ENCODE measurements at regions not wholly inside any gene's neighbourhood (a gene's known extent, or its start where the extent isn't known, plus 50 kb on each side); places are given as distances from the start of the nearest gene placed in this dataset.
"Not testable (repeated sequence)": the region's sequence is repeated elsewhere in the genome, so short reads cannot be mapped to it uniquely, and the experiment has no call there.

DNA sequence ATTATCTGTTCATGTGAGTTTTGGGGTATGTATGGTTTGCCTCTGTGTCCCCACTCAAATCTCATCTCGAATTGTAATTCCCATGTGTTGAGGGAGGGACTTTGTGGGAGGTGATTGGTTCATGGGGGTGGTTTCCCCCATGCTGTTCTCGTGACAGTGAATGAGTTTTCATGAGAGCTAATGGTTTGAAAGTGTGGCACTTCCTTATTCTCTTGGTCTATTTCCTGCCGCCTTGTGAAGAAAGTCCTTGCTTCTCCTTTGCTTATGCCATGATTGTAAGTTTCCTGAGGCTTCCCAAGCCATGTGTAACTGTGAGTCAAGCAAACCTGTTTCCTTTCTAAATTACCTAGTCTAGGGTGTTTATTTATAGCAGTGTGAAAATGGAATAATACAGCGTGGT is 128.1 kb upstream of the HS3ST4 start:
- DNase-seq: no peak

DNA sequence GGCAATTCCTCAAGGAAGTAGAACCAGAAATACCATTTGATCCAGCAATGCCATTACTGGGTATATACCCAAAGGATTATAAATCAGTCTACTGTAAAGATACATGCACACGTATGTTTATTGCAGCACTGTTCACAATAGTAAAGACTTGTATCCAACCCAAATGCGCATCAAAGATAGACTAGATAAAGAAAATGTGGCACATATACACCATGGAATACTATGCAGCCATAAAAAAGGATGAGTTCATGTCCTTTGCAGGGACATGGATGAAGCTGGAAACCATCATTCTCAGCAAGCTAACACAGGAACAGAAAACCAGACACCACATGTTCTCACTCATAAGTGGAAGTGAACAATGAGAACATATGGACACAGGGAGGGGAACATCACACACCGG is 130.0 kb upstream of the HS3ST4 start:
- not testable (repeated sequence) for DNase-seq

DNA sequence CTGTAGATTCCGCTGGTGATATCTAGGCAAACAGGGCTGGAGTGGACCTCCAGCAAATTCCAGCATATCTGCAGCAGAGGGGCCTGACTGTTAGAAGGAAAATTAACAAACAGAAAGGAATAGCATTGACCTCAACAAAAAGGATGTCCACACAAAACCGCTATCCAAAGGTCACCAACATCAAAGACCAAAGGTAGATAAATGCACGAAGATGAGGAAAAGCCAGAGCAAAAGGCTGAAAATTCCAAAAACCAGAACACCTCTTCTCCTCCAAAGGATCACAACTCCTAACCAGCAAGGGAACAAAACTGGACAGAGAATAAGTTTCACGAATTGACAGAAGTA is 134.8 kb upstream of the HS3ST4 start:
- DNase-seq: not testable (repeated sequence)

DNA sequence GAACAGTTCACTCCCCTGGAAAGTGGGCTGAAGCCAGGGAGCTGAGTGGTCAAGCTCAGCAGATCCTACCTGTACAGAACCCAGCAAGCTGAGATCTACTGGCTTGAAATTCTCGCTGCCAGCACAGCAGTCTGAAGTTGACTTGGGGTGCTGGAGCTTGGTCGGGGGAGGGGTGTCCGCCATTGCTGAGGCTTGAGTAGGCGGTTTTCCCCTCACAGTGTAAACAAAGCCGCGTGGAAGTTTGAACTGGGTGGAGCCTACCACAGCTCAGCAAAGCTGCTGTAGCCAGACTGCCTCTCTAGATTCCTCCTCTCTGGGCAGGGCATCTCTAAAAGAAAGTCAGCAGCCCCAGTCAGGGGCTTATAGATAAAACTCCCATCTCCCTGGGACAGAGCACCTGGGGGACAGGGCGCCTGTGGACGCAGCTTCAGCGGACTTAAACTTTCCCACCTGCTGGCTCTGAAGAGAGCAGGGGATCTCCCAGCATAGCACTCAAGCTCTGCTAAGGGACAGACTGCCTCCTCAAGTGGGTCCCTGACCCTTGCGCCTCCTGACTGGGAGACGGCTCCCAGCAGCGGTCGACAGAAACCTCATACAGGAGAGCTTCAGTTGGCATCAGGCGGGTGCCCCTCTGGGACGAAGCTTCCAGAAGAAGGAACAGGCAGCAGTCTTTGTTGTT is 135.3 kb upstream of the HS3ST4 start:
- not testable (repeated sequence) for DNase-seq

DNA sequence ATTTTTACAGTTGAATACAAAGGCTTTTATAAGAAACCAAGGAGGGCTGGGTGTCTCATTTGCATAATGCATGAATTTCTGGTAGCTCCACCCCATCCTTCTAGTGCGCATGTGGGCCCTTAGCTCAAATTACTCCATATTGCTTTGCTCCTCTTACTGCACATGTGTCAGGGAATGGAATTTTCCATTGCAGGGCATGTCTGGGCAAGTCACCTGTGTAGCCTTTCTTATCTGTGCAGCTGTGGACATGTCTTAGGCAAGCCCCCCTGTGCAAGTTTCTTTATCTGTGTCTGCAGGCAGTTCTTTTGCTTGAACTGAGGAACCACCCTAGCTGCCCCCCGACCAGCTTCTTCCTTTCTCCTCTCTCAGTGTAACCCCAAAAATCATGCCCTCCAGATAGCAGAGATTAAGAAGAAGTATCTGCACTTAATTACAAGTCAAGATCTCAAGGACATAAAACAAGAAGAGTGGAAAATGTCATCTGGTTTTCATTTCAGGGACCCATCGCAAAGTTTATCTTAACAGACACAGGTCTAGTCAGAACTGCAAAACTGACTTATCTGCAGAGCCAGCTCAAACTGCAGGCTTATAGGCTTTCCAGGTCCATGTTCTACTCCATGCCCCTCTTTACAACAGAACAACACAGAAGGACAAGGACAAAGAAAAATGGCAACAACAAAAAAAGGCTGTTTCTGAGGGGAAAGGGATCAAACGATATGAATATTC is 137.9 kb upstream of the HS3ST4 start:
- DNase-seq: peak; percentile 2

DNA sequence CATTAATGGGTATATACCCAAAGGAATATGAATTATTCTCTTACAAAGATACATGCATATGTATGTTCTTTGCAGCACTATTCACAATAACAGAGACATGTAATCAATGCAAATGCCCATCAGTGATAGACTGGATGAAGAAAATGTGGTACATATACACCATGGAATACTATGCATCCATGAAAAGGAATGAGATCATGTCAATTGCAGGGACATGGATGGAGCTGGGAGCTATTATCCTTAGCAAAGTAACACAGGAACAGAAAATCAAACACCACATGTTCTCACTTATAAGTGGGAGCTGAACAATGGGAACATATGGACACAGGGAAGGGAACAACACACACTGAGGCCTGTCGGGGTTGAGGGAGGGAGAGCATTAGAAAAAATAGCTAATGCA is 141.1 kb upstream of the HS3ST4 start:
- no peak for DNase-seq

DNA sequence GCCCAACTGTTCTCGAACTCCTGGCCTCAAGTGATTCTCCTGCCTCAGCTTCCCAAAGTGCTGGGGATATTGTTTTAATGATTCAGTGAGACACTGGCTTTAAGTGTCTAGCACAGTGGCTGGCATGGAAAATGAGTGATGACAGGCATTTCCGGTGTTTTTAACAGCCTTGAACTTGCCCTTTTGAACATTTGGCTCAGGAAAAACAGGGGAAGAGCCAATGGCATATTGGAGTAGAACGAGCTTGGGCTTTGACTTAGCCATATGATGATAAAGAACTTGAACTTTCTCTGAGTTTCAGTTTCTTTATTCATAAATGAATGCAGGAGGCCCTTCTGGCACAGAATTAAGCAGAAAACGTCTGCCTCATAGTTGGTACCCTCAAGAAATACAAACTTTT is 145.0 kb upstream of the HS3ST4 start:
- DNase-seq: peak; percentile 4

DNA sequence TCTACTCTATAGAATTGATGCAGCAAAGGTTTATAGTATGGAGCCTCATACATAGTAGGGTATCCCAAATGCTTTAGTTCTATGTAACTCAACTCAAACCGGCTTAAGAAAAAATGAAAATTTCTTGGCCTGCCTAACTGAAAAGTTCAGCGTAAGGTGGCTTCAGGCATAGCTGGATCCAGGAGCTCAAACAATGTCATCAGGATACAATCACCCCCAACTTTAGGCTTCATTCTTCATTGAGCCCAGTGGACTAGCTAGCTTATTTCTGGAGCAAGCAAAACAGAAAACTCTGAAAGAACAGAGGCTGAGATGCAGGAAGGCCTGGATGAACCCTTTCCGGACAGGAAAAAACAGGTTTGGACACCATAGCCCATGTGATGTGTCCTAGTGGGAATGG is 147.5 kb upstream of the HS3ST4 start:
- DNase-seq: no peak

DNA sequence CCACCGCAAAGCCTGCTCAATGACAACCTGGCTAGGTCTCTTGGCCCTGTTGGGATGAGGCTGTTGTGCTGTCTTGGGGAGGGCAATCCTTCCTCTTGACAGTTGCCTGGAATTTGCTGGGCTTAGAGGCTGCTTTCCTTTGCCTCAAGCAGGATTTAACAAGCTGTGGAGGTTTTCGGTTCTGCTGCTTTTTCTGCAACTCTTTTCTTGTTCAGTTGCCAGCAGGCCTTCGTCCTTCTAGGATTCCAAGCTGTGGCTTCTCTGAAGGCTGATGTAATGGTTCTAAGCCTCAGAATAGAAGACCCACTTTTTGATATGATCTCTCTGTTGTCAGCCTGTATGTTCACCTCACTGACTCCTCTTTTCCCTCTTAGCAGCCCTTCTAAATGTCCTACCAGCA is 149.5 kb upstream of the HS3ST4 start:
- DNase-seq: no peak

DNA sequence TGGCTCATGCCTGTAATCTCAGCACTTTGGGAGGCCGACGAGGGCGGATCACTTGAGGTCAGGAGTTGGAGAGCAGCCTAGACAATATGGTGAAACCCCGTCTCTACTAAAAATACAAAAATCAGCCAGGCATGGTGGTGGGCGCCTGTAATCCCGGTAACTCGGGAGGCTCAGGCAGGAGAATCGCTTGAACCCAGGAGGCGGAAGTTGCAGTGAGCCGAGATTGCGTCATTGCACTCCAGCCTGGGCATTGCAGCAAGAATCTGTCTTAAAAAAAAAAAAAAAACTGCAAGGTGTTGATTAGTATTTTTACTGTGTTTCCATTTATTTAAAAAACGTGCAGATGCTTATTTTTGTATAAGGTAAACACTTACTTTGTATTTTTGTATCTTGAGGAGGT is 152.0 kb upstream of the HS3ST4 start:
- not testable (repeated sequence) for DNase-seq

DNA sequence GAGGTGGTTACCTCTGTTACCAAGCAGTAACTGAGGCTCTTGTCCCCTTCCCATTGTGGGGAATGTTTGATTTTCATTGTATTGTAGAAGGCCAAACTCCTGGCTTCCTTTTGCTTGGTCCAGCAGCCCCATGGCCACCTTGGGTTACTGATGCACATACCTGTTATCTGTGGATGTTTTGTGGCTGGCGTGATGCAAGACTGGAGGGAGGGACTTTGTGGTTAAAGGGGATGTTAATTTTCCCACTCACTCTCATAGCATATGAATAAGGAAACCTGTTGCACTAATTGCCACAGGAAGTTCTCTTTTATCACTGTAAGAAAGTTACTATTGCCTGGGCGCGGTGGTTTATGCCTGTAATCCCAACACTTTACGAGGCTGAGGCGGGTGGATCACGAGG is 168.6 kb upstream of the HS3ST4 start:
- no peak for DNase-seq

DNA sequence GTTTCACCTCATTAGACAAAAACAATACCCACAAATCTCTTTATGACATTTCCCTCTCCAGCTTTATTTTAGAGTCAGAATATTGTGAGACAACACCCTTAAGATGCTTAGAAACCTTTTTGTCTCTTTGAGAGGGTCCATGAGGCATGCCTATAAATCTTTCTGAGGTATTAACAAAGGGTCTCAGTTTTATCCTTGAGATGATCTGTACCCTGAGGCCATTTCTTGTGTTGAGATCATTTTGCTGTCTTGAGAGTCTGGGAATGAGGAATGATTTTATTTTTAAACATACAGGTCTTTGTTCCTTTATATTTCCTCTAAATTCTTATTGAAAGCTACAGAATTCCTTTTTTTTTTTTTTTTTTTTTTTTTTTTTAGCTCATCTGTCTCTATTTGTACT is 179.7 kb upstream of the HS3ST4 start:
- no peak for DNase-seq

DNA sequence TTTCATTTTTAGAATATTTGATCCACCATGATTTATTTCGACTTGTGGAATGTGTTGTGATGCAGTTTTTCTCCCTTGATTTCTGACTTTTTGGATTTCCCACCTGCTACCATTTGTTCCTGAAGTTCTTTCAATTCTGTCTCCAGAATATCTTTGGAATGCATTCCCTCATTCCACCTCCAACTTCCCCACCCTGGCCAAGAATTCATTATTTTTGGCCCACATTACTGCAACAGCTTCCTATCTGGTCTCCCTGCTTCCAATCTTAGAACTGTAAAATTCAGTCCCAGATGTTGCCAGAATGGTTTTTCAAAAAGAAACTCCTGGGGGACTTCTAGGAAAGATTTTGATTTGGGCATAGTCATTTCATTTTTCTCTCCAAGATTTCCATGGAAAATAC is 182.3 kb upstream of the HS3ST4 start:
- no peak for DNase-seq

DNA sequence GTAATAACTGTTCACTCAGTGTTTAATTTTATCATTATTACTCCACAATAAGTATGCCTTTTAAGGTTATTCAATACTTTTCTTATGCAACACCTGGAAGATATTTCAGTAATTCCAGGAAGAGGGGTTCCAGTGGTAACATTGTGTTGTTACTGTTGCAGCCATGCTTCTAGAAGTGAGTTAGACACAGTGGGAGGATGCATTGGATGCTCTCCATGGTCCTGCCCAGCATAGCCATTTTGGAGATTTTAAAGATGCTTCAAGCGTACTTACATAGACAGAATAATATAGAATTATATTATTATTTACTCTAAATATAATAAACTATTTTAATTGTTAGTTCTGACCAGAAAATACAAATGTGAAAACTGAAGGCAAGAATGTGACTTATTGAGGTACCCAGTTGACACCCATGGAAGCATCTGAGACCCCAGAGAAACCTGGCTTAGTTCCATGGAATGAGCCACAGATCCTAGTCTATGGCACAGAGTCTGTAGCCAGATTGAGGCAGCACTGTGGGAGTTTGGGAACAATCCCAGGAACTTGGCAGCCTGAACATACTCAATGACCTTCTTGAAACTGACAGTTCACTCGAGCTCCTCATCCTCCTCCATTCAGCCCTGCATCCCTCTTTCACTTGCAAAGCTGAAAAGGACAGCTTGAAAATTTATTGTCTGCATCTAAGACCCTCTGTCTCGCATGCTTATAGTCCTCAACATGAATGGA is 190.1 kb upstream of the HS3ST4 start:
- no peak for DNase-seq

DNA sequence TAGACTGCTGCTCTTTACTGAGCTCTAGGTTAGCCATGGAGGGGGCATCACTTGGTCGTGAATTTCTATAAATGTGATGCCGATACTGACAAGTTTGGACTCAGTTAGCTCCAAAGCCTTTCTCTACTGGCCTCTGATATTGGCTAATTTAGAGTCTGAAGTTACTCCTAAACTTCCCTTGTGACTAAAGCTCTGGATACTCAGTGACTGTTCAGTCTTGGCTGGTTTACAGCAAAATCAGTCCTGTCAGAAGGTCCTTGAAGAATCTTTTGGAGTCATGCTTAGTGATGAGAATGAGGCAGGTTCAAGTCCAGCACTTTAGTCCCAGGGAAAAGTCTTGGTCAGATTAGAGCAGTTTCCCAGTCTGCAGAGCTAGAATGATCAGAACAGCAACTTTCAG is 197.5 kb upstream of the HS3ST4 start:
- DNase-seq: no peak

DNA sequence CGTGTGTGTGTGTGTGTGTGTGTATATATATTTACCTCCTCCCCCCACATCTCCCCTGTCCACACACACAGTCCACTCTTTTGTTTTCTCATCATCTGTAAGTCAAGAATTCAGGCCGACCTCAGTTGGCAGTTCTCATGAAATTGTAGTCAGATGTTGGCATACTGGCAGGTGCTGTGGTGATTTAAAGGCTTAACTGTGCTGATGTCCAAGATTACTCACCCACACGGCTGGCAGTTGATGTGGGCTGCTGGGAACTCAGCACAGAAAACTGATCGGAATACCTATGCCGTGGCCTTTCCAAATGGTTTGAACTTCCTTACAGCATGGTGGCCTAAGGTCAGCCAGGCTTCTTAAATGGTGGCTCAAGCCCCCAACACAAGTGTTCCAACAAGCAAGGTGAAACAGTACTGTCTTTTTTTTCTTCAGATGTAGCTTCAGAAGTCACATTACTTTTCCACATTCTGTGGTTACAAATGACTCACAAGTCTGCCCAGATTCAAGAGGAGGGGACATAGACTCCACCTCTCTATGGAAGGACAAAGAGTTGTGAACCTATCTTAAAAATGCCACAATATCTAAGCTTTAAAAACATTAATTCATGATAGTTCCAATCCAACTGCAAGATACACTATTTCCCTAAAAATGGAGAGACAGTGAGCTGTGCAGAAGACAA is 198.5 kb upstream of the HS3ST4 start:
- DNase-seq: no peak

DNA sequence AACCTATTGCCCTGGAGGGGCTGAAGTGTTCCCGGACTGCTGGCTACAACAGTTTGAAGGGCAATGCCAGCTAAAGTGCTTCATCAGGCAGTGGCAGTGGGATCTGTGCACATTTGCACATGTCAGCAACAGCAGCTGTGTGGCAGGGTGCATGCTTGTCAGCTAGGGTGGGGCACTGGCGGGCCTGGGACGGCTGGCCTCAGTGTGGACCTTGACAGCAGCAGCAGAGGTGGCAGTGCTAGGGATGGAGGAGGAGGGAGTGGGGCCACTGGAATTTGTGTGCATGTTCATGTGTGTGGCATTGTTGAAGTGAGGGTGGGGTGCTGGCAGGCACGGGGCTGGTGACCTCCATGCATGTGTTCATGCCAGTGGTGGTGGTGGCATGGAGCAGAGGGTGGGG is 203.3 kb upstream of the HS3ST4 start:
- no peak for DNase-seq

DNA sequence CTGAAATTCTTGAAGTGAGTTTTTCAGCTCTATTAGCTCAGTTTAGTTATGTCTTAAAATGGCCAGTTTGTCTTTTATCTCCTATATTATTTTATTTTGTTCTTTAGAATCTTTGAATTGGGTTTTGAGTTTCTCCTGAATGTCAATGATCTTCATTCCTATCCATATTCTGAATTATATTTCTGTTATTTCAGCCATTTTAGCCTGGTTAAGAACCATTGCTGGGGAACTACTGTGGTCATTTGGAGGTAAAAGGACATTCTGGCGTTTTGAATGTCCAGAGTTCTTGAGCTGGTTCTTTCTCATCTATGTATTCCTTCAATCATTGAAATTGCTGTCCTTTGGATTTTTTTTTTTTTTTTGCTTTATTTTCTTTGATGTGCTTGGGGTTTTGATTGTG is 203.9 kb upstream of the HS3ST4 start:
- DNase-seq: no peak

DNA sequence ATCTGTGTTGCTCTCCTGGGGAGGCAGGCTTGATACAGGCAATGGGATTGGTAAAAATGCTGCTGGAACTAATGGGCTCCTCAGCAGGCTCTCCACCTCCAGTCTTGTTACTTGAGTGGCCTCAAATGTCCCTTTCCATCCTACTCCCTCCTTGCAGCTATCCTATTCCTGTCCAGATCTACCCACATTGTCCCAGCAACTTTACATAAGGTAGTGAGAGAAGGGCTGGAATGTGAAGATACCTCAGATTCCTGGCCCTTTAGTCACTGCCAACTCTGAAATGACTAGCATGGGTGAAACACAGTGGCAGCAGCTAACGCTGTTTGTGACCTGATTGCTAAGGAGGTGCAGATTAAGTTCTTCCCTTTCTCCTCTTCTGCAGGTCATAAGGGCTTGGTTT is 210.1 kb upstream of the HS3ST4 start:
- DNase-seq: no peak

DNA sequence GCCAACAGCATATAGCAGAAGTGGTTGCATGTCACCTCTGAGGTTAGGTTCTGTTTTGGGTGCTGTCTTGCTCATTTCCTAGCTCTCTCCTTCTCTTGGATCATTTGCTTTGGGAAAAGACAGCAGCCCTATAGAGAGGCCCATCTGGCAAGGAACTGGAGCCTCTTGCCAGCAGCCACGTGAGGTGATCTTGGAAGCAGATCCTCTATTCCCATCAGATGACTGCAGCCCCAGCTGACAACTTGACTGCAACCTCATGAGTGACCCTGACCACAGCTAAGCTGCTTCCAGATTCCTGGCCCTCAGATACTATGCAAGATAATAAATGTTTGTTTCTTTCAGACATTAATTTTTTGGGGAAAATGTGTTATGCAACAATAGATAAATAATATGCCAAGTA is 213.3 kb upstream of the HS3ST4 start:
- no peak for DNase-seq

DNA sequence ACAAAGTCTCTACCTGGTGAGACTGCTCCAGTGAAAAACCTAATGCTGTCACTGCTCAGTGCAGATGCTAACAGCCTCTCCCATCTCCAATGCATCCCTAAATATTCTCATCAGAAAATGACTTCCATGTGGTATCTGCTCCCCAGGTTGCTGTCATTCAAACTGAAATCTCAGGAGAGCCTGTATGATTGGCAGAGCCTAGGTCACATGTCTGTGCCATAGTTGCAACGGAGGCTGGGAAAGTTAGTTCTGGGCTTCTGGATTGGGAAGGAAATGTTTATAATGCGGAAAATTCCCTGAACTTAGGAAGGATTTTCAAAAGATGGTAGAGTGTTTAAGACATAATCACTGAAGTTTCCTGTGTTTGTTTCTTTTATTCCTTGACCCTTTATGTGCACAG is 206.4 kb upstream of the ZKSCAN2 start:
- DNase-seq: no peak

DNA sequence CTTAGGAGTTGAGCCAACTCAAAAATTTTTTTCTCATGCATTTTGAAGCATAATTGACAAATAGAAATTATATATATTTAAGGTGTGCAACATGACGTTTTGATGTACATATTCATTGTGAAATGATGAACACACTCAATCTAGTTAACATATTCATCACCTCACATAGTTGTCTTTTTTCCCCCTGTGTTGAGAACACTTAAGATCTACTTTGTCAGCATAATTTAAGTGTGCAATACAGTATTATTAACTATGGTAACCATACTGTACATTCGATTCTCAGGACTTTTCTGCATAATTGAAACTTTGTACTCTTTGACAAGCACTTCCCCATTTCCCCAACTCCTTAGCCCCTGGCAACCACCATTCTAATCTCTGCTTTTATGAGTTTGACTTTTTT is 192.2 kb upstream of the ZKSCAN2 start:
- no peak for DNase-seq

DNA sequence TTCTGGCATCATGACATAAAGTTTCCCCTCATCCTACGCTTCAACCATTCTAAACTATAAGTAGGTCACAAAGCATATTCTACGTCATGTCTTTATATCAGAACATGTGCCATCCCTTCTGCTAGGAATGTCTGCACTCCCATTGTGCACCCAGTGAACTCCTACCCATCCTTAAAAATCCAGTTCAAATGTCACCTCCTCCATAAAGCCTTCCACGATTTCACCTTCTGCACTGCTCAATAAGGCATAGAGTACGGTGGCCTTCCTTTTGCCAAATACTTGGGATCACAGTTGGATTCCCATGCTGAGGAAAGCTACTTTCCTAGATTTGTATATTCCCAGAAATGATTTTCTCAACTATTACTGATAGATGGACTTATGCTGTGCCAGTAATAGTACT is 186.3 kb upstream of the ZKSCAN2 start:
- DNase-seq: no peak

DNA sequence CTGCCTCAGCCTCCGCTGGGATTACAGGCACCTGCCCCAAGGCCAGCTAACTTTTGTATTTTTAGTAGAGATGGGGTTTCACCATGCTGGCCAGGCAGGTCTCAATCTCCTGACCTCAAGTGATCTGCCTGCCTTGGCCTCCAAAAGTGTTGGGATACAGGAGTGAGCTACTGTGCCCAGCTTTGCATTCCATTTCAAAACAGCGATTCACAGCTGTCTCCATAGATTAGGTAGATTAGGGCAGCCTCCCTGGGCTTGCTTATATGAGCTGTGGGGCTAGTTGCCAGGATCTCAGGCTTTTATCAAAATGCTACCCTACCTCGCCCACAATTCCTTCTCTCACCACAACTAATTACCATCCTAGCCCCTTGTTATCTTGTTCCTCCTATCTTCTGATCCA is 176.4 kb upstream of the ZKSCAN2 start:
- no peak for DNase-seq
